HCT116 (cell line): ENCODE measurements at regions not wholly inside any gene's neighbourhood (a gene's known extent, or its start where the extent isn't known, plus 50 kb on each side); places are given as distances from the start of the nearest gene placed in this dataset.

Source experiments
- ATAC-seq: fragments of 200-7000 bp; cut with Tn5 transposase; 2 replicates; pipeline ENCODE4 v1.9.1; 2020; ENCODE audit warnings: mild to moderate bottlenecking, moderate library complexity
- BruUV-seq: library from RNA; stranded (reverse); fragments of 400-500 nt; replicated peaks from 2 replicates; lab custom pipeline; 2021; lab: Mats Ljungman, UMichigan
- CTCF ChIA-PET: fragments of 300-600 bp; sonication (Branson Sonifier 250); formaldehyde crosslinking; loops from one replicate; lab custom pipeline; 2021; ENCODE audit warnings: antibody characterized with exemption; lab: Charles Lee
- POLR2A ChIA-PET: fragments of 300-600, 350-600 bp; sonication (Branson Sonifier 250); formaldehyde crosslinking; loops from one replicate; lab custom pipeline; 2021; ENCODE audit warnings: antibody characterized with exemption; lab: Charles Lee
- RAD21 ChIA-PET, 2 experiments: fragments of 300-600 bp; sonication (Branson Sonifier 250); formaldehyde crosslinking; loops; one replicate each; lab custom pipeline; 2023; ENCODE audit warnings: low total read pairs in 2 of 2; ENCODE audit not compliant: uncharacterized antibody in 2 of 2, unreplicated experiment in 2 of 2, low non-redundant PET in 1 of 2; lab: Charles Lee
- DNase-seq: peaks from one replicate; pipeline ENCODE4 v3.0.0-alpha.2; 2010; ENCODE audit warnings: low read depth, low spot score
- H2AFZ ChIP-seq: fragments of 200-600 bp; shearing (Covaris generic), sonication (generic); 2 replicates; pipeline ENCODE4 v1.6.1; 2017; ENCODE audit warnings: low read depth, mixed run types, mixed read lengths, antibody characterized with exemption, low read length; ENCODE audit not compliant: poor library complexity, severe bottlenecking
- H3K27ac ChIP-seq: 2 replicates; pipeline ENCODE4 v1.5.1; 2012; ENCODE audit warnings: low read depth, low read length
- H3K27me3 ChIP-seq: fragments of 200-600 bp; sonication (generic); 2 replicates; pipeline ENCODE4 v1.6.1; 2016; ENCODE audit warnings: mixed run types, low read length, mixed read lengths; ENCODE audit not compliant: insufficient read depth
- H3K36me3 ChIP-seq, 2 experiments: fragments of 200-500 bp in 1 of 2; fragments of 200-600 bp in 1 of 2; sonication (Bioruptor generic) in 1 of 2; sonication (generic) in 1 of 2; 2 replicates each; pipeline versions ENCODE4 v1.5.1 to v1.6.1; 2014 to 2016; ENCODE audit warnings: low read length in 2 of 2, inconsistent platforms in 1 of 2, mixed read lengths in 1 of 2, mixed run types in 1 of 2; ENCODE audit not compliant: insufficient read depth in 2 of 2, control insufficient read depth in 1 of 2
- H3K4me1 ChIP-seq, 2 experiments: fragments of 200-600 bp in 1 of 2; sonication (generic) in 1 of 2; 2 replicates each; pipeline versions ENCODE4 v1.5.1 to v1.6.1; 2012 to 2017; ENCODE audit warnings: low read length in 2 of 2, inconsistent platforms in 1 of 2, mild to moderate bottlenecking in 1 of 2, mixed read lengths in 1 of 2, mixed run types in 1 of 2, moderate library complexity in 1 of 2; ENCODE audit not compliant: insufficient read depth in 2 of 2, control insufficient read depth in 1 of 2
- H3K4me2 ChIP-seq: fragments of 200-600 bp; sonication (generic); 2 replicates; pipeline ENCODE4 v1.6.1; 2017; ENCODE audit warnings: mixed run types, low read length, mixed read lengths
- H3K4me3 ChIP-seq, 2 experiments: fragments of 200-600 bp in 1 of 2; sonication (generic) in 1 of 2; replicated peaks in 1 of 2; 2 replicates each; pipeline ENCODE4 v1.5.1; 2011 to 2016; ENCODE audit warnings: low read length in 2 of 2, control low read depth in 1 of 2, low read depth in 1 of 2, mild to moderate bottlenecking in 1 of 2, mixed read lengths in 1 of 2, mixed run types in 1 of 2
- H3K79me2 ChIP-seq: fragments of 200-600 bp; sonication (generic); 2 replicates; pipeline ENCODE4 v1.6.1; 2017; ENCODE audit warnings: mild to moderate bottlenecking, mixed run types, low read length, moderate library complexity, mixed read lengths; ENCODE audit not compliant: insufficient read depth
- H3K9ac ChIP-seq: fragments of 200-600 bp; sonication (generic); 2 replicates; pipeline ENCODE4 v1.6.1; 2016; ENCODE audit warnings: low read length, mixed read lengths
- H3K9me2 ChIP-seq: fragments of 200-600 bp; sonication (generic), shearing (Covaris generic); 2 replicates; pipeline ENCODE4 v1.6.1; 2017; ENCODE audit warnings: mixed run types, mild to moderate bottlenecking, moderate library complexity; ENCODE audit not compliant: insufficient read depth
- H3K9me3 ChIP-seq, 2 experiments: fragments of 200-500 bp in 1 of 2; fragments of 200-600 bp in 1 of 2; sonication (Bioruptor generic) in 1 of 2; sonication (generic) in 1 of 2; 2 replicates each; pipeline ENCODE4 v1.6.1; 2014 to 2017; ENCODE audit warnings: low read length in 2 of 2, mixed read lengths in 2 of 2, inconsistent platforms in 1 of 2, low read depth in 1 of 2, mild to moderate bottlenecking in 1 of 2, mixed run types in 1 of 2, moderate library complexity in 1 of 2; ENCODE audit not compliant: control insufficient read depth in 1 of 2, insufficient read depth in 1 of 2
- H4K20me1 ChIP-seq: fragments of 200-600 bp; sonication (generic), shearing (Covaris generic); 2 replicates; pipeline ENCODE4 v1.6.1; 2017; ENCODE audit warnings: mixed run types, mild to moderate bottlenecking, moderate library complexity; ENCODE audit not compliant: insufficient read depth
- ATF3 ChIP-seq: IDR thresholded peaks from 2 replicates; pipeline ENCODE4 v1.6.1; 2012
- CBX3 ChIP-seq: IDR thresholded peaks from 2 replicates; pipeline ENCODE4 v1.6.1; 2012; ENCODE audit warnings: low read depth
- CEBPB ChIP-seq: IDR thresholded peaks from 2 replicates; pipeline ENCODE4 v1.6.1; 2012; ENCODE audit warnings: low read depth
- EGR1 ChIP-seq: IDR thresholded peaks from 2 replicates; pipeline ENCODE4 v1.6.1; 2012; ENCODE audit warnings: low read depth
- ELF1 ChIP-seq: IDR thresholded peaks from 2 replicates; pipeline ENCODE4 v1.6.1; 2012; ENCODE audit warnings: low read depth, borderline replicate concordance
- EZH2 ChIP-seq: fragments of 200-600 bp; sonication (generic); IDR thresholded peaks from 2 replicates; pipeline ENCODE4 v1.6.1; 2017; ENCODE audit warnings: antibody characterized with exemption, mixed run types
- EZH2phosphoT487 ChIP-seq: fragments of 200-600 bp; IDR thresholded peaks from 2 replicates; pipeline ENCODE4 v1.6.1; 2018; ENCODE audit warnings: antibody characterized with exemption, borderline replicate concordance
- JUND ChIP-seq: IDR thresholded peaks from 2 replicates; pipeline ENCODE4 v1.6.1; 2012
- MAX ChIP-seq: IDR thresholded peaks from 2 replicates; pipeline ENCODE4 v1.6.1; 2012
- POLR2A ChIP-seq: IDR thresholded peaks from 2 replicates; pipeline ENCODE4 v1.7.0; 2011; ENCODE audit warnings: borderline replicate concordance; ENCODE audit not compliant: insufficient read depth, insufficient read length; ENCODE audit errors: extremely low read depth
- POLR2AphosphoS5 ChIP-seq: IDR thresholded peaks from 2 replicates; pipeline ENCODE4 v1.6.1; 2011; ENCODE audit warnings: mild to moderate bottlenecking, low read depth, low read length, moderate library complexity
- SIN3A ChIP-seq: IDR thresholded peaks from 2 replicates; pipeline ENCODE4 v1.6.1; 2012; ENCODE audit warnings: low read depth
- SP1 ChIP-seq: IDR thresholded peaks from 2 replicates; pipeline ENCODE4 v1.6.1; 2012; ENCODE audit warnings: low read depth
- SRF ChIP-seq: IDR thresholded peaks from 2 replicates; pipeline ENCODE4 v1.6.1; 2012; ENCODE audit warnings: low read depth
- TCF7L2 ChIP-seq: IDR thresholded peaks from 2 replicates; pipeline ENCODE4 v1.7.0; 2011; ENCODE audit warnings: borderline replicate concordance, inconsistent platforms; ENCODE audit not compliant: insufficient read depth, insufficient read length; ENCODE audit errors: extremely low read depth
- ZNF274 ChIP-seq: fragments of 200-500 bp; sonication (Bioruptor generic); IDR thresholded peaks from 2 replicates; pipeline ENCODE4 v1.6.1; 2014; ENCODE audit warnings: mild to moderate bottlenecking, low read depth, low read length, inconsistent platforms
- intact Hi-C: fragments of 100-400 bp; cut with micrococcal nuclease; formaldehyde crosslinking; loops from 2 replicates; pipeline ENCODE4 v1.10.0; 2022
- TF ChIP-seq, protein P1 (sequence below), 3 experiments: fragments of 200-600 bp in 1 of 3; sonication (generic) in 1 of 3; IDR thresholded peaks in 2 of 3; conservative IDR thresholded peaks in 1 of 3; 2 replicates each; pipeline ENCODE4 v1.5.1; 2012 to 2017; ENCODE audit warnings: low read depth in 2 of 3, low read length in 2 of 3, antibody characterized with exemption in 1 of 3, borderline replicate concordance in 1 of 3, control low read depth in 1 of 3, mild to moderate bottlenecking in 1 of 3, mixed read lengths in 1 of 3, mixed run types in 1 of 3, moderate library complexity in 1 of 3; ENCODE audit not compliant: insufficient read depth in 1 of 3
- TF ChIP-seq, protein P2 (sequence below): IDR thresholded peaks from 2 replicates; pipeline ENCODE4 v1.6.1; 2012; ENCODE audit warnings: low read depth

GRCh38 chr9:763692-764091, 77.8 kb upstream of the DMRT1 start:
- no peak overlapping the region for H3K27ac ChIP-seq
- no peaks in the 10 kb centered on the region for H3K79me2 ChIP-seq
- RAD21 ChIA-PET, result interaction anchor here (0.6 to 1.3 kb wide), 5 partner anchors 71 to 416 kb away, joined by 3 to 4 read pairs (median 3); no protein-coding TSS in a partner anchor
- peak overlapping the region; percentile 86 for H2AFZ ChIP-seq
- BruUV-seq, result no TSS peak
- peaks cover 4% of the 10 kb centered on the region; the same call in 1 of the 2 replicates for H3K27me3 ChIP-seq
- H3K4me2 ChIP-seq, result peak overlapping the region; percentile 68
- POLR2A ChIA-PET, result no interaction called here
- H3K4me1 ChIP-seq, result peaks cover 3 to 6% of the 10 kb centered on the region in 2 experiments; a peak in 3 of 4 replicates
- CTCF ChIA-PET, result interaction anchor here (0.6 to 1.6 kb wide), 6 partner anchors 9 to 416 kb away, joined by 3 to 8 read pairs (median 4); no protein-coding TSS in a partner anchor
- no peaks in the 10 kb centered on the region for H3K9me3 ChIP-seq
- H3K9me2 ChIP-seq, result no peaks in the 10 kb centered on the region
- intact Hi-C loops, result loop anchor here (1.0 to 5.0 kb wide), 5 partner anchors 43 to 416 kb away; no protein-coding TSS in a partner anchor
- ATAC-seq (no peak), DNase-seq (no peak)
- H3K9ac ChIP-seq, result no peak overlapping the region
- no peak overlapping the region for H3K4me3 ChIP-seq
- TF ChIP-seq CEBPB, result no peak
- TF ChIP-seq MAX, result no peak
- no peak for TF ChIP-seq SP1
- TF ChIP-seq, protein P1, sequence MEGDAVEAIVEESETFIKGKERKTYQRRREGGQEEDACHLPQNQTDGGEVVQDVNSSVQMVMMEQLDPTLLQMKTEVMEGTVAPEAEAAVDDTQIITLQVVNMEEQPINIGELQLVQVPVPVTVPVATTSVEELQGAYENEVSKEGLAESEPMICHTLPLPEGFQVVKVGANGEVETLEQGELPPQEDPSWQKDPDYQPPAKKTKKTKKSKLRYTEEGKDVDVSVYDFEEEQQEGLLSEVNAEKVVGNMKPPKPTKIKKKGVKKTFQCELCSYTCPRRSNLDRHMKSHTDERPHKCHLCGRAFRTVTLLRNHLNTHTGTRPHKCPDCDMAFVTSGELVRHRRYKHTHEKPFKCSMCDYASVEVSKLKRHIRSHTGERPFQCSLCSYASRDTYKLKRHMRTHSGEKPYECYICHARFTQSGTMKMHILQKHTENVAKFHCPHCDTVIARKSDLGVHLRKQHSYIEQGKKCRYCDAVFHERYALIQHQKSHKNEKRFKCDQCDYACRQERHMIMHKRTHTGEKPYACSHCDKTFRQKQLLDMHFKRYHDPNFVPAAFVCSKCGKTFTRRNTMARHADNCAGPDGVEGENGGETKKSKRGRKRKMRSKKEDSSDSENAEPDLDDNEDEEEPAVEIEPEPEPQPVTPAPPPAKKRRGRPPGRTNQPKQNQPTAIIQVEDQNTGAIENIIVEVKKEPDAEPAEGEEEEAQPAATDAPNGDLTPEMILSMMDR (IDR thresholded peaks at IDR 0.05 in 2 of 3, conservative IDR thresholded peaks at IDR 0.05 in 1 of 3; ENCODE audit: borderline replicate concordance in 1 of 3, insufficient read depth in 1 of 3, low read depth in 2 of 3, low read length in 2 of 3), result no peak
- no peak for TF ChIP-seq SRF
- no peak for TF ChIP-seq ELF1
- no peak for TF ChIP-seq EGR1
- no peak for TF ChIP-seq ZNF274
- no peak for TF ChIP-seq EZH2phosphoT487
- TF ChIP-seq JUND, result no peak
- TF ChIP-seq SIN3A, result no peak
- TF ChIP-seq POLR2AphosphoS5, result no peak
- no peak for TF ChIP-seq TCF7L2
- no peak for TF ChIP-seq ATF3
- no peak for TF ChIP-seq CBX3
- TF ChIP-seq EZH2, result no peak
- TF ChIP-seq, protein P2, sequence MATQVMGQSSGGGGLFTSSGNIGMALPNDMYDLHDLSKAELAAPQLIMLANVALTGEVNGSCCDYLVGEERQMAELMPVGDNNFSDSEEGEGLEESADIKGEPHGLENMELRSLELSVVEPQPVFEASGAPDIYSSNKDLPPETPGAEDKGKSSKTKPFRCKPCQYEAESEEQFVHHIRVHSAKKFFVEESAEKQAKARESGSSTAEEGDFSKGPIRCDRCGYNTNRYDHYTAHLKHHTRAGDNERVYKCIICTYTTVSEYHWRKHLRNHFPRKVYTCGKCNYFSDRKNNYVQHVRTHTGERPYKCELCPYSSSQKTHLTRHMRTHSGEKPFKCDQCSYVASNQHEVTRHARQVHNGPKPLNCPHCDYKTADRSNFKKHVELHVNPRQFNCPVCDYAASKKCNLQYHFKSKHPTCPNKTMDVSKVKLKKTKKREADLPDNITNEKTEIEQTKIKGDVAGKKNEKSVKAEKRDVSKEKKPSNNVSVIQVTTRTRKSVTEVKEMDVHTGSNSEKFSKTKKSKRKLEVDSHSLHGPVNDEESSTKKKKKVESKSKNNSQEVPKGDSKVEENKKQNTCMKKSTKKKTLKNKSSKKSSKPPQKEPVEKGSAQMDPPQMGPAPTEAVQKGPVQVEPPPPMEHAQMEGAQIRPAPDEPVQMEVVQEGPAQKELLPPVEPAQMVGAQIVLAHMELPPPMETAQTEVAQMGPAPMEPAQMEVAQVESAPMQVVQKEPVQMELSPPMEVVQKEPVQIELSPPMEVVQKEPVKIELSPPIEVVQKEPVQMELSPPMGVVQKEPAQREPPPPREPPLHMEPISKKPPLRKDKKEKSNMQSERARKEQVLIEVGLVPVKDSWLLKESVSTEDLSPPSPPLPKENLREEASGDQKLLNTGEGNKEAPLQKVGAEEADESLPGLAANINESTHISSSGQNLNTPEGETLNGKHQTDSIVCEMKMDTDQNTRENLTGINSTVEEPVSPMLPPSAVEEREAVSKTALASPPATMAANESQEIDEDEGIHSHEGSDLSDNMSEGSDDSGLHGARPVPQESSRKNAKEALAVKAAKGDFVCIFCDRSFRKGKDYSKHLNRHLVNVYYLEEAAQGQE, result no peak
- no peak for TF ChIP-seq POLR2A
- no peaks in the 10 kb centered on the region for H3K36me3 ChIP-seq
- no peaks in the 10 kb centered on the region for H4K20me1 ChIP-seq
